A549 (cell line): ENCODE measurements at regions not wholly inside any gene's neighbourhood (a gene's known extent, or its start where the extent isn't known, plus 50 kb on each side); places are given as distances from the start of the nearest gene placed in this dataset.

Source experiments
- ATAC-seq, 2 experiments: fragments of 200-7000 bp in 1 of 2; fragments of >200 bp in 1 of 2; cut with Nextera tagmentation in 1 of 2; cut with Tn5 transposase in 1 of 2; 3 replicates each; pipeline versions ENCODE4 v1.8.0 to v1.9.1; 2018 to 2020; ENCODE audit warnings: mild to moderate bottlenecking in 1 of 2, moderate library complexity in 1 of 2
- CTCF ChIA-PET: fragments of 300-600 bp; sonication (Branson Sonifier 250); formaldehyde crosslinking; extraction: SDS; loops from one replicate; lab custom pipeline; 2021; ENCODE audit warnings: antibody characterized with exemption, inconsistent platforms; lab: Yijun Ruan, JAX
- POLR2A ChIA-PET: fragments of 350-600 bp; formaldehyde crosslinking; extraction: SDS; loops from one replicate; lab custom pipeline; 2021; ENCODE audit warnings: antibody characterized with exemption, inconsistent platforms; lab: Yijun Ruan, JAX
- DNase-seq, 2 experiments: peaks; one replicate each; pipeline versions ENCODE4 v3.0.0 to v3.0.0-alpha.2; 2011 to 2016; ENCODE audit warnings: low read depth in 1 of 2, low spot score in 1 of 2
- FAIRE-seq: peaks from 2 replicates; lab custom pipeline; 2011; peaks lifted over from hg19 to GRCh38; lab: Jason Lieb, UNC
- H3K27ac ChIP-seq, 2 experiments: fragments of >200 bp; sonication (Bioruptor Twin); formaldehyde crosslinking; 3 replicates each; pipeline ENCODE4 v1.5.1; 2016 to 2017
- H3K4me1 ChIP-seq: fragments of >200 bp; sonication (Bioruptor Twin); formaldehyde crosslinking; 3 replicates; pipeline ENCODE4 v1.6.1; 2016
- H3K4me2 ChIP-seq: fragments of >200 bp; sonication (Bioruptor Twin); formaldehyde crosslinking; 3 replicates; pipeline ENCODE4 v1.6.1; 2016
- H3K4me3 ChIP-seq: fragments of >200 bp; sonication (Bioruptor Twin); formaldehyde crosslinking; 3 replicates; pipeline ENCODE4 v1.5.1; 2016
- H3K9me3 ChIP-seq: fragments of >200 bp; sonication (Bioruptor Twin); formaldehyde crosslinking; 3 replicates; pipeline ENCODE4 v1.6.1; 2016
- CEBPB ChIP-seq, 2 experiments: fragments of >200 bp in 1 of 2; sonication (Bioruptor Twin) in 1 of 2; formaldehyde crosslinking in 1 of 2; IDR thresholded peaks; 2 replicates each; pipeline ENCODE4 v1.6.1; 2012 to 2016
- EHF ChIP-seq: fragments of 250-450 bp; sonication (Bioruptor Pico); IDR thresholded peaks from 2 replicates; pipeline ENCODE4 v1.5.0; 2020; ENCODE audit warnings: mild to moderate bottlenecking
- EHMT2 ChIP-seq: fragments of 200-600 bp; sonication (generic); IDR thresholded peaks from 2 replicates; pipeline ENCODE4 v1.6.1; 2016; ENCODE audit warnings: antibody characterized with exemption, low read depth, mild to moderate bottlenecking, moderate library complexity
- ESRRA ChIP-seq: fragments of 150-350 bp; IDR thresholded peaks from 2 replicates; pipeline ENCODE4 v1.6.1; 2014; ENCODE audit warnings: mild to moderate bottlenecking, low read length, borderline replicate concordance
- FOSB ChIP-seq: fragments of 250-450 bp; sonication (Bioruptor Pico); IDR thresholded peaks from 2 replicates; pipeline ENCODE4 v1.5.0; 2020; ENCODE audit warnings: mild to moderate bottlenecking, moderate library complexity
- FOSL2 ChIP-seq, 2 experiments: fragments of 450-650 bp in 1 of 2; fragments of >200 bp in 1 of 2; sonication (Bioruptor Twin) in 1 of 2; formaldehyde crosslinking; IDR thresholded peaks; 2 replicates each; pipeline versions ENCODE4 v1.5.0 to v1.6.1; 2016 to 2020; ENCODE audit warnings: mild to moderate bottlenecking in 1 of 2, moderate library complexity in 1 of 2
- HOXA7 ChIP-seq: fragments of 250-450 bp; sonication (Bioruptor Pico); IDR thresholded peaks from 2 replicates; pipeline ENCODE4 v1.5.0; 2020; ENCODE audit warnings: mild to moderate bottlenecking, moderate library complexity
- HOXB13 ChIP-seq: fragments of 250-450 bp; sonication (Bioruptor Pico); IDR thresholded peaks from 2 replicates; pipeline ENCODE4 v1.5.0; 2020; ENCODE audit warnings: low read depth, mild to moderate bottlenecking, moderate library complexity
- JUNB ChIP-seq: fragments of >200 bp; sonication (Bioruptor Twin); formaldehyde crosslinking; IDR thresholded peaks from 2 replicates; pipeline ENCODE4 v1.6.1; 2016
- KDM1A ChIP-seq: fragments of 200-600 bp; sonication (generic); IDR thresholded peaks from 2 replicates; pipeline ENCODE4 v1.6.1; 2016; ENCODE audit warnings: low read depth, mild to moderate bottlenecking
- KDM5A ChIP-seq: fragments of 200-600 bp; sonication (generic); IDR thresholded peaks from 2 replicates; pipeline ENCODE4 v1.6.1; 2016; ENCODE audit warnings: antibody characterized with exemption, mild to moderate bottlenecking
- MAZ ChIP-seq: fragments of 150-350 bp; IDR thresholded peaks from 2 replicates; pipeline ENCODE4 v1.6.1; 2014; ENCODE audit warnings: antibody characterized with exemption, low read depth, low read length, borderline replicate concordance
- NR3C1 ChIP-seq: fragments of >200 bp; sonication (Bioruptor Twin); formaldehyde crosslinking; IDR thresholded peaks from 3 replicates; pipeline ENCODE4 v1.6.1; 2017
- PHF8 ChIP-seq: fragments of 200-600 bp; sonication (generic); IDR thresholded peaks from 2 replicates; pipeline ENCODE4 v1.6.1; 2016; ENCODE audit warnings: low read depth, mild to moderate bottlenecking, antibody characterized with exemption, moderate library complexity, borderline replicate concordance
- RAD21 ChIP-seq, 2 experiments: fragments of >200 bp in 1 of 2; sonication (Bioruptor Twin) in 1 of 2; formaldehyde crosslinking in 1 of 2; IDR thresholded peaks in 1 of 2; conservative IDR thresholded peaks in 1 of 2; 2 replicates in 1 of 2; 3 replicates in 1 of 2; pipeline ENCODE4 v1.6.1; 2012 to 2018; ENCODE audit warnings: inconsistent platforms in 1 of 2
- RARB ChIP-seq: fragments of 250-450 bp; sonication (Bioruptor Pico); IDR thresholded peaks from 2 replicates; pipeline ENCODE4 v1.8.0; 2021; ENCODE audit warnings: mild to moderate bottlenecking, moderate library complexity
- SREBF2 ChIP-seq: fragments of 450-650 bp; IDR thresholded peaks from 2 replicates; pipeline ENCODE4 v1.6.1; 2014; ENCODE audit warnings: mild to moderate bottlenecking, moderate library complexity
- ZC3H11A ChIP-seq: fragments of 450-650 bp; IDR thresholded peaks from 2 replicates; pipeline ENCODE4 v1.6.1; 2014; ENCODE audit warnings: antibody characterized with exemption, mild to moderate bottlenecking
- WGBS: methylation state at CpG from one replicate; pipeline ENCODE4 v1.1.6; 2017; ENCODE audit errors: missing lambda C conversion rate; 5-methylcytosine and 5-hydroxymethylcytosine counted together
- TF ChIP-seq, protein P1 (sequence below): fragments of >200 bp; sonication (Bioruptor Twin); formaldehyde crosslinking; IDR thresholded peaks from 2 replicates; pipeline ENCODE4 v1.6.1; 2016
- TF ChIP-seq, protein P2 (sequence below): fragments of >200 bp; sonication (Bioruptor Twin); formaldehyde crosslinking; IDR thresholded peaks from 3 replicates; pipeline ENCODE4 v1.6.1; 2016
- TF ChIP-seq, protein P3 (sequence below): fragments of 250-450 bp; sonication (Bioruptor Pico); IDR thresholded peaks from 2 replicates; pipeline ENCODE4 v1.5.0; 2021; ENCODE audit warnings: mild to moderate bottlenecking, moderate library complexity, borderline replicate concordance
- TF ChIP-seq, protein P4 (sequence below): IDR thresholded peaks from 2 replicates; pipeline ENCODE4 v1.6.1; 2012

DNA sequence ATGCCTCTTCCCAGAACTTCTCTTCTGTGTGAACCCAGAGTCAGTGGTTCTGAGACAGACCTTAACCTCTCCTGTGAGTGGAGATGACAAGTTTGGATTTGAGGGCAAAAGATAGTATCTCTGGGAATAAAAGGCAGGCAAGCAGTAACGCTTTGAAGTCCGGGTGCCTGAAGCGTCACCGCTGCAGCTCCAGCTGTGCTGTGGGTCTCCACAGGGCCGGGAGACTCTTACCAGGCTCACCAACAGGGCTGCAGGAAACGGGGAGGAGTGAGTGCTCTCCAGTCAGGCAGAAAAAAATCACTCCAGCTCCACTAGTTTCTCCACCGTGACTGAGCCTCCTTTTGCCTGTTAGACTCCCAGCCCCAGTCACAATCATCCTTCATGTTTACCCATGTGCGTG lies 79.7 kb upstream of the MAP4K4 start:
- ATAC-seq, result no peak; a peak in 1 of 6 replicates
- Histone ChIP-seq H3K4me3 (no peak overlapping the region), H3K27ac (no peak overlapping the region), H3K9me3 (no peaks in the 10 kb centered on the region), H3K4me2 (no peak overlapping the region), H3K4me1 (no peaks in the 10 kb centered on the region)
- no peak for FAIRE-seq
- ChIA-PET POLR2A (no interaction called here), CTCF (no interaction called here)
- no peak for DNase-seq
- TF ChIP-seq ESRRA, result no peak
- no peak for TF ChIP-seq EHMT2
- TF ChIP-seq FOSL2 (IDR thresholded peaks at IDR 0.05), result no peak
- no peak for TF ChIP-seq FOSL2 (CRISPR knock-in tag; IDR thresholded peaks at IDR 0.05)
- TF ChIP-seq, protein P1, sequence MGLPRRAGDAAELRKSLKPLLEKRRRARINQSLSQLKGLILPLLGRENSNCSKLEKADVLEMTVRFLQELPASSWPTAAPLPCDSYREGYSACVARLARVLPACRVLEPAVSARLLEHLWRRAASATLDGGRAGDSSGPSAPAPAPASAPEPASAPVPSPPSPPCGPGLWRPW, result no peak
- no peak for TF ChIP-seq CEBPB (IDR thresholded peaks at IDR 0.05)
- no peak for TF ChIP-seq FOSB (CRISPR knock-in tag)
- no peak for TF ChIP-seq KDM1A
- TF ChIP-seq RAD21 (conservative IDR thresholded peaks at IDR 0.05 in 1 of 2, IDR thresholded peaks at IDR 0.05 in 1 of 2), result no peak
- no peak for TF ChIP-seq MAZ
- TF ChIP-seq PHF8, result no peak
- no peak for TF ChIP-seq HOXA7 (CRISPR knock-in tag)
- WGBS, result 75% methylated on average over 8 of the region's 8 CpGs

DNA sequence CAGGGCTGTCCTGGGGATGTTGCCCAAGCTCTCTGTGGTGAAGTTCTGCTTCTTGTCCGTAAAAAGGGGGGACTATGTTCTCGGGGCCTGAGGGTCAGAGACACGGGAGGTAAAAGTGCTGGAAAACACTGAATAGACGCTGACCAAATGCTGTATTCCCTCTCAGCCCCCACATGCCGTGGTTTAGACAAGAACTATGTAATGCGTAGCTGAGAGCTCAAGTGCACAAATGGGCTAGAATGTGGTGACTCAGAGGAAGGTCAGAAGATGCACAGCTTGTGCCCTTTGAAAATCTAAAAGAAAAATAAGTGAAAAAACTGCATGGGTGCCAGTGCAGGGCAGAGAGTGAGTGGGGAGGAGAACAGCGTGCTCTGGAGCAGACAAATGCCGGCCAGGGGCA lies 80.3 kb upstream of the MAP4K4 start:
- no peak overlapping the region for H3K4me3 ChIP-seq
- H3K27ac ChIP-seq, result no peak overlapping the region
- H3K4me1 ChIP-seq, result no peaks in the 10 kb centered on the region
- ChIA-PET CTCF (no interaction called here), POLR2A (no interaction called here)
- H3K9me3 ChIP-seq, result no peaks in the 10 kb centered on the region
- TF ChIP-seq, protein P2, sequence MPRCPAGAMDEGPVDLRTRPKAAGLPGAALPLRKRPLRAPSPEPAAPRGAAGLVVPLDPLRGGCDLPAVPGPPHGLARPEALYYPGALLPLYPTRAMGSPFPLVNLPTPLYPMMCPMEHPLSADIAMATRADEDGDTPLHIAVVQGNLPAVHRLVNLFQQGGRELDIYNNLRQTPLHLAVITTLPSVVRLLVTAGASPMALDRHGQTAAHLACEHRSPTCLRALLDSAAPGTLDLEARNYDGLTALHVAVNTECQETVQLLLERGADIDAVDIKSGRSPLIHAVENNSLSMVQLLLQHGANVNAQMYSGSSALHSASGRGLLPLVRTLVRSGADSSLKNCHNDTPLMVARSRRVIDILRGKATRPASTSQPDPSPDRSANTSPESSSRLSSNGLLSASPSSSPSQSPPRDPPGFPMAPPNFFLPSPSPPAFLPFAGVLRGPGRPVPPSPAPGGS, result no peak
- no peak for TF ChIP-seq KDM5A
- no peak for TF ChIP-seq SREBF2
- TF ChIP-seq HOXB13 (CRISPR knock-in tag), result no peak
- TF ChIP-seq KDM1A, result no peak
- TF ChIP-seq, protein P3, sequence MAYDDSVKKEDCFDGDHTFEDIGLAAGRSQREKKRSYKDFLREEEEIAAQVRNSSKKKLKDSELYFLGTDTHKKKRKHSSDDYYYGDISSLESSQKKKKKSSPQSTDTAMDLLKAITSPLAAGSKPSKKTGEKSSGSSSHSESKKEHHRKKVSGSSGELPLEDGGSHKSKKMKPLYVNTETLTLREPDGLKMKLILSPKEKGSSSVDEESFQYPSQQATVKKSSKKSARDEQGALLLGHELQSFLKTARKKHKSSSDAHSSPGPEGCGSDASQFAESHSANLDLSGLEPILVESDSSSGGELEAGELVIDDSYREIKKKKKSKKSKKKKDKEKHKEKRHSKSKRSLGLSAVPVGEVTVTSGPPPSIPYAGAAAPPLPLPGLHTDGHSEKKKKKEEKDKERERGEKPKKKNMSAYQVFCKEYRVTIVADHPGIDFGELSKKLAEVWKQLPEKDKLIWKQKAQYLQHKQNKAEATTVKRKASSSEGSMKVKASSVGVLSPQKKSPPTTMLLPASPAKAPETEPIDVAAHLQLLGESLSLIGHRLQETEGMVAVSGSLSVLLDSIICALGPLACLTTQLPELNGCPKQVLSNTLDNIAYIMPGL (CRISPR knock-in tag), result no peak
- no peak for TF ChIP-seq NR3C1
- TF ChIP-seq RARB, result no peak
- no peak for TF ChIP-seq PHF8
- TF ChIP-seq, protein P4, sequence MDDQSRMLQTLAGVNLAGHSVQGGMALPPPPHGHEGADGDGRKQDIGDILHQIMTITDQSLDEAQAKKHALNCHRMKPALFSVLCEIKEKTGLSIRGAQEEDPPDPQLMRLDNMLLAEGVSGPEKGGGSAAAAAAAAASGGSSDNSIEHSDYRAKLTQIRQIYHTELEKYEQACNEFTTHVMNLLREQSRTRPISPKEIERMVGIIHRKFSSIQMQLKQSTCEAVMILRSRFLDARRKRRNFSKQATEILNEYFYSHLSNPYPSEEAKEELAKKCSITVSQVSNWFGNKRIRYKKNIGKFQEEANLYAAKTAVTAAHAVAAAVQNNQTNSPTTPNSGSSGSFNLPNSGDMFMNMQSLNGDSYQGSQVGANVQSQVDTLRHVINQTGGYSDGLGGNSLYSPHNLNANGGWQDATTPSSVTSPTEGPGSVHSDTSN, result no peak
- no peak for TF ChIP-seq EHF
- no peak for TF ChIP-seq JUNB
- no peak for TF ChIP-seq ZC3H11A
- no peak for ATAC-seq
- DNase-seq, result no peak
- no peak overlapping the region for H3K4me2 ChIP-seq
- no peak for FAIRE-seq
- WGBS, result 71% methylated on average over 8 of the region's 8 CpGs
